GM10266 (cell line): ENCODE measurements at regions not wholly inside any gene's neighbourhood (a gene's known extent, or its start where the extent isn't known, plus 50 kb on each side); places are given as distances from the start of the nearest gene placed in this dataset.
A peak's percentile ranks its signal among the peaks of the same experiment; 100 is the strongest.
"Not testable (repeated sequence)": the region's sequence is repeated elsewhere in the genome, so short reads cannot be mapped to it uniquely, and the experiment has no call there.

Experiments used
- DNase-seq: peaks from one replicate; pipeline ENCODE4 v3.0.0; 2012; ENCODE audit errors: extremely low spot score
- CTCF ChIP-seq: IDR thresholded peaks from 2 replicates; pipeline ENCODE4 v1.5.1; 2012; ENCODE audit warnings: mild to moderate bottlenecking, low read depth; ENCODE audit not compliant: control insufficient read depth, insufficient read depth; ENCODE audit errors: missing control alignments

- TF ChIP-seq CTCF, result no peak
- DNase-seq, result no peak
These were observed 68.4 kb upstream of the ALB start for GRCh38 chr4:73335679-73336078.

- DNase-seq, result not testable (repeated sequence)
These were observed 72.1 kb upstream of the ALB start for GRCh38 chr4:73332012-73332411.

- DNase-seq, result no peak
- TF ChIP-seq CTCF, result no peak
These were observed 70.7 kb upstream of the ANKRD17 start for GRCh38 chr4:73329300-73329699.

- not testable (repeated sequence) for DNase-seq
These were observed 67.2 kb upstream of the ANKRD17 start for GRCh38 chr4:73325776-73326175.

GRCh38 chr4:73317092-73317491 is 58.5 kb upstream of the ANKRD17 start:
- DNase-seq, result no peak
- TF ChIP-seq CTCF, result no peak

- no peak for TF ChIP-seq CTCF
- no peak for DNase-seq
These were observed 56.5 kb upstream of the ANKRD17 start for GRCh38 chr4:73315091-73315490.

GRCh38 chr4:73312967-73313366 is 54.4 kb upstream of the ANKRD17 start:
- no peak for TF ChIP-seq CTCF
- no peak for DNase-seq

- no peak for DNase-seq
- TF ChIP-seq CTCF, result peak; percentile 11
These were observed 52.8 kb upstream of the ANKRD17 start for GRCh38 chr4:73311428-73311827.
